Femur (tissue), 1 donor: ENCODE measurements at regions not wholly inside any gene's neighbourhood (a gene's known extent, or its start where the extent isn't known, plus 50 kb on each side); places are given as distances from the start of the nearest gene placed in this dataset.

Source experiments
- DNase-seq: peaks from one replicate; pipeline ENCODE4 v3.0.0-alpha.2; 2017

DNA sequence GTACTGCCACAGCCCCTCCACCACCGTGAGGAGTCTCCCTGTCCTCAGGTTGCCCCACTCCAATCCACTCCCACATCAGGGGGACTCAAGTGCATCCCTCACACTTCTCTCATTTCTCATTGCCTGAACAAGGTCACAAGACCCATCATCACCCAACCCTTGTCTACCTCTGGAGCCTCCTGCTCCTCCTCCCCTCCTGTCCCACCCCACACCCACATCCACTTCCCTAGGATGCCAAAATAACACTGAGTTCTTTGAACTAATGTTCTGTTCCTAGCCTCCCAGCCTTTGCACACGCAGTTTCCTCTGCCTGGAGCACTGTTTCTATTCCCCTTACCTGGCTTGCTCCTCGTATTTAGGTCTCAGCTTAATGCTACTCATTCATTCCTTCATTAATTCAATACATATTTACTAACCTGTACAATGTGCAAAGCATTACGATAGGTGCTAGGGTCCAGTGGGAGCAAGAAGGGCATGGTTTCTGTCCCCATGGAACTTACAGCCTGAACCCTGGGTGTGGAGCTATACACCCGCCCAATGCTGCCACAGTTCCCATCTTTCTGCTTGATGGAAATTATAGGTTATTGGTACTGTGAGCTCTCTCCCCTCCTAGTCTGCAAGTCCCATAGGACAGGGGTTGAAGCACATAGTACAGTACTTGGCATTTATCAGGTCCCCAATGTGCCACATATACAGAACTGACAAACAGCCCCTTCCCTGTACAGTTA is 96.1 kb upstream of the GRIK3 start:
- no peak for DNase-seq

GRCh38 chr1:37131281-37131680 is 97.0 kb upstream of the GRIK3 start:
- no peak for DNase-seq

DNA sequence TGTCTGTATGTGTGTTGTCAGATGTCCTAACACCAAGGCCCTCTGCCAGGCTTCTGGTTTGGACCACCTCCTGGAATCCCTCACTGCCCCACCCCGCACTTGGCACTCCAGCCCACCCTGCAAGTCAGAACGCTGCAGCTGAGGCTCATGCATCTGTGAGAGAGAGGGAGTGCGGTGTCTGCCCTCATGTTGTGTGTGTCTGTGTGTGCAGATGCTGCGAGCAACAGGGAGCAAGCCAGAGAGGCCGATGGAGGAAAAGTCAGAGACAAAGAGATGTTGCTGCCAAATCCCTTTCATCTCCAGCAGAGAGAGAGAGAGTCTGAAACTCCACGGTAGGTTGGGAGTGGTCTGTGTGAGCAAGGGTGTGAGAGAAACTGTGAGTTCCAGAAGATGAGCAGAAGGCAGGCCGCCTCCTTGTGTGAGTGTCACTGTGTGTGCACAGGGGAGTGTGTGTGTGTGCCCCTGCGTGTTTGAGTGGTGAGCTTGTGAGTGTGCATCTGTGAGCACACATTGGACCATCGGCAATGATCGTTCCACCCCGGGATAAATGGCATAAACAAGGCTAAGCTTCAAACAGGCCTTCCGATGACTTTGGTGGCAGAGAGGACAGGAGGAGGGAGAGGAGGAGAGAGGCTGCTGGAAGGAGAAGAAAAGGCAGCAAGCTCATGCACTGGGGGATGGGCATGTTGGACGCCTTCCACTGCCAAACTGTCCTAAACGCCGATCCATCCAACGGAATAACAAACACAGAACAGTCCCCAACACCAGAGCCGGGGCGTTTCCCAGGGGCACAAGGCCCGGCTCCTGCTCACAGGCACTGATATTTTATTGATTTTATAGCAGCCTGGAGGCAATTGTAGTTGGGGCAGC is 99.2 kb upstream of the GRIK3 start:
- DNase-seq, result no peak

DNA sequence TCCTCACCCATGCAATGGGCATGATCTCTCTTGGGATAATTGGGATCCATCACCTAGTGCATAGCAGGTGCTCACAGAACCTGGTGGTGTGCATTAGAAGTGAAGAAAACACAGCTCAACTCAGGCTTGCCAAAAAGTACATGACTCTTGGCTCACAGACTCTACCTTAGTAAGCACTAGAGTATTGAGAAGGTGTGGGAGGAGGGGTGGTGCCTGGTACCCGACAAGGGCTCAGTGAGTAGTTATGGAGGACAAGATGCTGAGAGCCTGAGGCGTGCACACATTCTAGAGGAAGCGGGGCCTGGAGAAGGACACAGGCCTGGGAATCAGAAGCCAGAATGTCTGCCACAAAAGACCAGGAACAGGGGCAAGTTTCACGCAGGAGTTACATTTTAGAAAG is 100.3 kb upstream of the GRIK3 start:
- DNase-seq, result no peak

GRCh38 chr1:37135032-37135431 is 100.7 kb upstream of the GRIK3 start:
- DNase-seq, result no peak

DNA sequence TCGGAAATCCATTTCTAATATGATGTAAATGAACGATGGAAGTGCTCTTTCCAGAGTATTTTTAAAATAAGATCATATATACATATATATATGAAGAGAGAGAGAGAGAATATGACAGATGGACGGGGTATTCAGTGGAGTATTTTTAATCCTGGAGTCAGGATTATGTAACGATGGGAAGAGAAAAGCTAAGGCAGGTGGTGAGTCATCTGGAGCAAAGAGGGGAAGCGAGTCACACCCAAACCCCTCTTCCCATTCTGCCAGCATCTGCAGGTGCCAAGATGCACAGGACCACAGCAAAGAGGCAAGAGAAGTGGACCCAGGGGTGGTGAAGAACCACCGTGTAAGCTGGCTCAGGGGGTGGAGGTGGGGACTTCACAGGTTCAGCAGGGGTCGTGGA is 102.7 kb upstream of the GRIK3 start:
- no peak for DNase-seq

GRCh38 chr1:37137601-37138000 is 103.3 kb upstream of the GRIK3 start:
- no peak for DNase-seq

DNA sequence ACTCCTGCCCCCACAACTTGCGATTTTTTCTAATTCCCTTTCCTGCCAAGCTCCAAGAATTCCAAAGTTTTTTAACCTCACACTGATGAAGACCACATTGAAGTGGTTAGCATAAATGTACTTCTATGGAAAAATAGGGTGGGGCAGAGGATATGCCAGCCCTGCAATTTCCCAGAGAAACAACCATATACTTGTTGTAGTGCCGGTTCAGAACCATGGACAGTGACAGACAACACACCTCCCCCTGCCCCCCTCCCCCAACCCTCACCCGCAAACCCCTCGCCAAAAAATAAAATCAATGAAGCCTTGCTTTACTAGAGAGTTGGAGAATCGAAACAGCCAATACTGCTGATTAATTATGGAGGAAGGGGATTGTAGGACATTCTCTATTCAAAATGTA is 109.5 kb upstream of the GRIK3 start:
- no peak for DNase-seq

DNA sequence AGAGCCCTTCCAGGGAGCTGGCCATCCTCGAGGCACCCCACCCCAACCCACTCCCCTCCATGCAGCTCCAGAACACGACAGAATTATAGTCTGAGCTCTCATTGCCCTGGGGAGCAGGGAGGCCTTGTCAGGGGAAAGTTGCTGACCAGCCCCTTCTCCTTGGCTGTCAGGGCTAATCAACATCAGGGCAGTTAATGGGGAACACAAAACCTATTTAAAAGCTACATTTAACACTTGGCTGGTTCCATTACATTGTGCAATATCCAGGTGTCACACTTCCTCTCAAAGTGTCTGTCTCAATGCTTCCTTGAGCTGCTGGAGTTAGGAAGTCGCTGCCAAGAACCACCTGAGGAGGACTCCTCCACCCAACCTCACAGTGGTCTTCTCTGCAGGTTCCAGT is 111.8 kb upstream of the GRIK3 start:
- no peak for DNase-seq

DNA sequence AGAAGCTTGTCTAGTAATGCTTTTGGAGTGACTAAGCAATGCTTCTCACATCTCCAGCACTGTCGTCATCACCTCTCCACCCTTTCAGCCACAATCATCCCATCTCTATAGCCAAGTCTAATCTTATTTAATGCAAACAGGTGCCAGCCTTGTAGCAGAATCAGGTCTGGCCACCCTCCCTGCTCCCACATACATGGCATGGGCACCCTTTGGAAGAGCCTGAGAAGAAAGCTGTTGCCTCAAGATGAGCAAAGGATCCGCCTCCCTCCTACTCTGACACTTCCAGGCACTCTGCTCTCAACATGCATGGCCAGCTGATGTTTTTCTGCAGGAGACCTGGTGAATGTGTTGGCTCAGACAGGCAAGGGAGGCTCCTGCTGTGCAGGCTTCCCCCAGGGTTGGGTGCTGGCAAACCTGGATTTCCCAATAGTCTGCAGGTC is 113.1 kb upstream of the GRIK3 start:
- no peak for DNase-seq

- no peak for DNase-seq
Observed at GRCh38 chr1:37147906-37148305, 113.6 kb upstream of the GRIK3 start.

- no peak for DNase-seq
Observed at GRCh38 chr1:37148663-37149062, 114.3 kb upstream of the GRIK3 start.

DNA sequence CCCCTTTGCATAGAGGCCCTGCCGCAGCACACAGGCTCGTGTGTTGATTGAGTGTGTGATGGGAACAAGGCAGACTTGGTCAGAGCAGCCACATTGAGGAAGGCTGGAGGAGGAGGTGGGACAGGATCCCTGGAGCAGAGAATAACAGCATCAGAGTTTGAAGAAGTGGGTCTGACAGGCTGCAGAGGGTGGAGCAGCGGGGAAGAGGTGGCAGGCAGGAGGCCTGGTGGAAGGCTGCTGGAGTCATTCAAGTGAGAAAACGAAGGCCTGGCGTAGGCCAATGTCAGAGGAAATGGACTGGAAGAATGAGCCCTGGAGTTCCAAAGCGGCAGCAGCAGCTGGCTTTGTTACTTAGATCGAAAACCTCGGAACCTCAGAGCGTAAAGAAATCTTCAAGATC is 115.0 kb upstream of the GRIK3 start:
- DNase-seq, result no peak

- no peak for DNase-seq
Observed at GRCh38 chr1:37150986-37151385, 116.7 kb upstream of the GRIK3 start.

- DNase-seq, result no peak
Observed at GRCh38 chr1:37151789-37152188, 117.5 kb upstream of the GRIK3 start.

- DNase-seq, result no peak
Observed at GRCh38 chr1:37152491-37152890, 118.2 kb upstream of the GRIK3 start.

- no peak for DNase-seq
Observed at GRCh38 chr1:37153116-37154100, 119.1 kb upstream of the GRIK3 start.

- DNase-seq, result no peak
Observed at GRCh38 chr1:37156646-37157045, 122.3 kb upstream of the GRIK3 start.

DNA sequence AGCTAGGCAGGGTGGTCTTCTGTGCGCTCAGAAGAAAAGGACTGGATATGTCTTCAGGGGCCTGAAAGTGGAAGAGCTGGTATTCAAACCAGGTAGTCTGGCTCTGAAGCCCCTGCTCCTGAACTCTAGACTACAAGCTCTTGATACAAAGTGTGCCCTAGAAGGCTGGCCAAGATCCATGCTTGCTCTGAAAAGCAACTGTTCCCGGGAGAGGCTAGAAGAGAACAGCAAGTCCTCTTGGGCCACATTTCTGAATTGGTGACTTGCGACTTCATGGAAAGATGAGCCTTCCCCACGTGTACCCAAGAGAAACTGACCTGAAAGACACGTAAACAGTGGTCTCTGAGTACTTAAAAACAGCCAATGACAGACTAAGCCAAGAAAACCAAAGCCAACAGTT is 123.3 kb upstream of the GRIK3 start:
- DNase-seq, result no peak

- DNase-seq, result no peak
Observed at GRCh38 chr1:37158113-37158749, 123.9 kb upstream of the GRIK3 start.

- DNase-seq, result no peak
Observed at GRCh38 chr1:37159102-37159501, 124.8 kb upstream of the GRIK3 start.

GRCh38 chr1:37161171-37161570 is 126.9 kb upstream of the GRIK3 start:
- DNase-seq, result no peak

- no peak for DNase-seq
Observed at GRCh38 chr1:37162059-37162458, 127.7 kb upstream of the GRIK3 start.
